GM12878 (cell line): ENCODE measurements at regions not wholly inside any gene's neighbourhood (a gene's known extent, or its start where the extent isn't known, plus 50 kb on each side); places are given as distances from the start of the nearest gene placed in this dataset.

ENCODE experiments used
- ATAC-seq: fragments of 200-7000 bp; cut with Tn5 transposase; 3 replicates; pipeline ENCODE4 v1.9.1; 2020; ENCODE audit warnings: mild to moderate bottlenecking, moderate library complexity
- BruUV-seq: library from RNA; stranded (reverse); fragments of 400-500 nt; replicated peaks from 2 replicates; lab custom pipeline; 2021; lab: Mats Ljungman, UMichigan
- CTCF ChIA-PET: fragments of 300-600 bp; sonication (Branson Sonifier 250); formaldehyde crosslinking; extraction: SDS; loops from one replicate; lab custom pipeline; 2021; ENCODE audit warnings: inconsistent platforms; lab: Yijun Ruan, JAX
- POLR2A ChIA-PET: fragments of 350-600 bp; formaldehyde crosslinking; extraction: SDS; loops from one replicate; lab custom pipeline; 2021; ENCODE audit warnings: inconsistent platforms; lab: Charles Lee
- RAD21 ChIA-PET: fragments of 300-600 bp; sonication (Branson Sonifier 250); formaldehyde crosslinking; loops from one replicate; lab custom pipeline; 2023; ENCODE audit warnings: antibody characterized with exemption; ENCODE audit not compliant: unreplicated experiment; lab: Charles Lee
- SMC1A ChIA-PET: fragments of 300-600 bp; sonication (Branson Sonifier 250); formaldehyde crosslinking; loops from one replicate; lab custom pipeline; 2023; ENCODE audit not compliant: unreplicated experiment, uncharacterized antibody; lab: Charles Lee
- DNase-seq: peaks from one replicate; pipeline ENCODE4 v3.0.0-alpha.2; 2011; ENCODE audit warnings: low read depth, low spot score
- FAIRE-seq: peaks from 3 replicates; lab custom pipeline; 2011; peaks lifted over from hg19 to GRCh38; lab: Jason Lieb, UNC
- H2AFZ ChIP-seq: 2 replicates; pipeline ENCODE4 v1.6.0; 2011; ENCODE audit warnings: low read depth, low read length, control low read depth; ENCODE audit not compliant: control insufficient read depth
- H3K27ac ChIP-seq: 2 replicates; pipeline ENCODE4 v1.5.1; 2011; ENCODE audit warnings: control low read depth; ENCODE audit not compliant: control insufficient read depth, insufficient read depth
- H3K27me3 ChIP-seq, 2 experiments: replicated peaks in 1 of 2; 2 replicates each; pipeline versions ENCODE4 v1.6.0 to v1.6.1; 2011; ENCODE audit warnings: low read length in 1 of 2; ENCODE audit not compliant: control insufficient read depth in 2 of 2, insufficient read depth in 2 of 2
- H3K36me3 ChIP-seq, 2 experiments: 2 replicates each; pipeline ENCODE4 v1.5.1; 2011; ENCODE audit warnings: low read length in 1 of 2; ENCODE audit not compliant: control insufficient read depth in 2 of 2, insufficient read depth in 2 of 2
- H3K4me1 ChIP-seq: 2 replicates; pipeline ENCODE4 v1.6.1; 2011; ENCODE audit warnings: mild to moderate bottlenecking, low read length, moderate library complexity, mixed read lengths; ENCODE audit not compliant: control insufficient read depth, insufficient read depth
- H3K4me2 ChIP-seq: 2 replicates; pipeline ENCODE4 v1.6.0; 2011; ENCODE audit warnings: control low read depth; ENCODE audit not compliant: control insufficient read depth, insufficient read depth
- H3K4me3 ChIP-seq: fragments of 200-600 bp; sonication (generic); 2 replicates; pipeline ENCODE4 v1.5.1; 2016
- H3K79me2 ChIP-seq: 2 replicates; pipeline ENCODE4 v1.6.0; 2011; ENCODE audit warnings: low read length; ENCODE audit not compliant: control insufficient read depth, insufficient read depth
- H3K9ac ChIP-seq: 2 replicates; pipeline ENCODE4 v1.8.0; 2011; ENCODE audit warnings: low read length, control low read depth, mixed read lengths; ENCODE audit not compliant: control insufficient read depth, insufficient read depth
- H3K9me3 ChIP-seq: replicated peaks from 3 replicates; pipeline ENCODE4 v1.5.1; 2011; ENCODE audit warnings: mild to moderate bottlenecking, low read length; ENCODE audit not compliant: control insufficient read depth, insufficient read depth
- H4K20me1 ChIP-seq: 2 replicates; pipeline ENCODE4 v1.6.0; 2011; ENCODE audit not compliant: control insufficient read depth, insufficient read depth
- CHD1 ChIP-seq: IDR thresholded peaks from 2 replicates; pipeline ENCODE4 v1.6.1; 2012; ENCODE audit warnings: low read depth, low read length, improper control_type of control experiment
- ESRRA ChIP-seq: IDR thresholded peaks from 2 replicates; pipeline ENCODE4 v1.6.1; 2012; ENCODE audit warnings: mild to moderate bottlenecking, low read length, improper control_type of control experiment
- HDAC2 ChIP-seq: fragments of 200-600 bp; sonication (generic); IDR thresholded peaks from 2 replicates; pipeline ENCODE4 v1.6.1; 2017
- NFYA ChIP-seq: IDR thresholded peaks from 2 replicates; pipeline ENCODE4 v1.6.1; 2011; ENCODE audit warnings: low read depth, mild to moderate bottlenecking, low read length, improper control_type of control experiment, borderline replicate concordance
- RAD21 ChIP-seq: IDR thresholded peaks from 2 replicates; pipeline ENCODE4 v1.6.1; 2011; ENCODE audit warnings: mild to moderate bottlenecking, low read depth, low read length, moderate library complexity; ENCODE audit not compliant: insufficient read depth
- SREBF2 ChIP-seq: IDR thresholded peaks from 2 replicates; pipeline ENCODE4 v1.6.1; 2012; ENCODE audit warnings: mild to moderate bottlenecking, low read length
- TBL1XR1 ChIP-seq: IDR thresholded peaks from 2 replicates; pipeline ENCODE4 v1.6.1; 2012; ENCODE audit warnings: low read depth, low read length, improper control_type of control experiment
- WGBS: methylation state at CpG from one replicate; pipeline ENCODE4 v1.1.6; 2016; ENCODE audit warnings: low lambda C conversion rate; ENCODE audit not compliant: insufficient replicate concordance, insufficient coverage; ENCODE audit errors: missing lambda C conversion rate; 5-methylcytosine and 5-hydroxymethylcytosine counted together
- in situ Hi-C: fragments of 300-500 bp; cut with MboI; formaldehyde crosslinking; loops from 9 replicates; pipeline ENCODE4 v1.14.3; 2018; ENCODE audit warnings: mixed read lengths
- intact Hi-C: fragments of 100-400 bp; cut with micrococcal nuclease; formaldehyde crosslinking; loops from one replicate; pipeline ENCODE4 v1.14.2; 2022; ENCODE audit not compliant: unreplicated experiment

- ChIA-PET CTCF (no interaction called here), SMC1A (no interaction called here), POLR2A (no interaction called here), RAD21 (no interaction called here)
- Histone ChIP-seq H3K9ac (no peak overlapping the region), H4K20me1 (no peaks in the 10 kb centered on the region), H3K27me3 (no peaks in the 10 kb centered on the region), H3K4me3 (no peak overlapping the region), H3K4me2 (no peak overlapping the region), H3K36me3 (no peaks in the 10 kb centered on the region), H3K79me2 (no peaks in the 10 kb centered on the region), H3K27ac (no peak overlapping the region), H2AFZ (no peak overlapping the region), H3K9me3 (no peaks in the 10 kb centered on the region), H3K4me1 (no peaks in the 10 kb centered on the region)
- 54% methylated on average over 3 of the region's 3 CpGs for WGBS
- BruUV-seq, result no TSS peak
- no peak for TF ChIP-seq TBL1XR1
- TF ChIP-seq NFYA, result no peak
- in situ Hi-C loops (no loop called here), intact Hi-C loops (no loop called here)
- ATAC-seq (no peak), FAIRE-seq (no peak), DNase-seq (no peak)
Observed at GRCh38 chr3:106809041-106809440, 568.2 kb upstream of the CCDC54 start.

GRCh38 chr3:106809623-106810299, 567.5 kb upstream of the CCDC54 start:
- SMC1A ChIA-PET, result no interaction called here
- Histone ChIP-seq H3K4me3 (no peak overlapping the region), H4K20me1 (no peaks in the 10 kb centered on the region), H3K36me3 (no peaks in the 10 kb centered on the region), H3K27ac (no peak overlapping the region), H2AFZ (no peak overlapping the region), H3K9me3 (no peaks in the 10 kb centered on the region), H3K79me2 (no peaks in the 10 kb centered on the region), H3K27me3 (no peaks in the 10 kb centered on the region), H3K9ac (no peak overlapping the region), H3K4me2 (no peak overlapping the region), H3K4me1 (no peaks in the 10 kb centered on the region)
- no peak for ATAC-seq
- CTCF ChIA-PET, result interaction anchor here (0.6 to 0.7 kb wide), 2 partner anchors 13 to 134 kb away, joined by 3 read pairs; no protein-coding TSS in a partner anchor
- in situ Hi-C loops, result no loop called here
- DNase-seq, result no peak
- WGBS, result 37% methylated on average over 2 of the region's 2 CpGs
- intact Hi-C loops, result no loop called here
- no TSS peak for BruUV-seq
- RAD21 ChIA-PET, result no interaction called here
- POLR2A ChIA-PET, result no interaction called here
- no peak for FAIRE-seq
- TF ChIP-seq HDAC2 (no peak), ESRRA (no peak), CHD1 (no peak), NFYA (no peak), SREBF2 (no peak), RAD21 (no peak)
- TF ChIP-seq, all 136 proteins: peak for 0
